K562 (cell line): ENCODE measurements at regions not wholly inside any gene's neighbourhood (a gene's known extent, or its start where the extent isn't known, plus 50 kb on each side); places are given as distances from the start of the nearest gene placed in this dataset.

Experiments used
- ATAC-seq: fragments of 200-7000 bp; cut with Tn5 transposase; 3 replicates; pipeline ENCODE4 v1.9.1; 2020; ENCODE audit warnings: moderate library complexity
- BruUV-seq: library from RNA; stranded (reverse); fragments of 400-500 nt; replicated peaks from 2 replicates; lab custom pipeline; 2021; lab: Mats Ljungman, UMichigan
- CTCF ChIA-PET: fragments of 300-600 bp; formaldehyde crosslinking; extraction: SDS; loops from one replicate; lab custom pipeline; 2021; ENCODE audit warnings: low intra/inter-chr PET ratio; lab: Yijun Ruan, JAX
- POLR2A ChIA-PET: fragments of 300-600, 350-650 bp; sonication (Branson Sonifier 250); formaldehyde crosslinking; extraction: SDS; loops from one replicate; lab custom pipeline; 2021; ENCODE audit warnings: antibody characterized with exemption, inconsistent platforms; lab: Yijun Ruan, JAX
- DNase-seq, 4 experiments: peaks; one replicate each; pipeline versions ENCODE4 v3.0.0 to v3.0.0-alpha.2; 2011 to 2018; ENCODE audit warnings: low spot score in 3 of 4, mixed read lengths in 3 of 4; ENCODE audit errors: extremely low read depth in 1 of 4
- FAIRE-seq: peaks from 2 replicates; lab custom pipeline; 2011; peaks lifted over from hg19 to GRCh38; lab: Jason Lieb, UNC
- H2AFZ ChIP-seq: 2 replicates; pipeline ENCODE4 v1.6.0; 2011; ENCODE audit warnings: low read depth, low read length, control low read depth, inconsistent platforms
- H3K27ac ChIP-seq: fragments of 200-600 bp; 3 replicates; pipeline ENCODE4 v1.8.0; 2011; ENCODE audit warnings: low read depth, mild to moderate bottlenecking, control low read depth, inconsistent platforms, low read length, moderate library complexity, mixed read lengths; ENCODE audit errors: extremely low read depth
- H3K27me3 ChIP-seq, 2 experiments: fragments of 300-600 bp in 1 of 2; 2 replicates in 1 of 2; 3 replicates in 1 of 2; pipeline versions ENCODE4 v1.6.0 to v1.8.0; 2011; ENCODE audit warnings: inconsistent platforms in 2 of 2, low read length in 2 of 2, mild to moderate bottlenecking in 1 of 2, mixed read lengths in 1 of 2, moderate library complexity in 1 of 2; ENCODE audit not compliant: control insufficient read depth in 2 of 2, insufficient read depth in 2 of 2
- H3K36me3 ChIP-seq: fragments of 300-600 bp; 3 replicates; pipeline ENCODE4 v1.8.0; 2011; ENCODE audit warnings: mild to moderate bottlenecking, low read length, inconsistent platforms; ENCODE audit not compliant: control insufficient read depth, insufficient read depth
- H3K4me1 ChIP-seq, 2 experiments: fragments of 200-600 bp in 1 of 2; replicated peaks in 1 of 2; 2 replicates in 1 of 2; 3 replicates in 1 of 2; pipeline versions ENCODE4 v1.5.1 to v1.8.0; 2011; ENCODE audit warnings: inconsistent platforms in 2 of 2, low read length in 2 of 2, mild to moderate bottlenecking in 1 of 2, mixed read lengths in 1 of 2, moderate library complexity in 1 of 2; ENCODE audit not compliant: control insufficient read depth in 2 of 2, insufficient read depth in 2 of 2
- H3K4me2 ChIP-seq: 2 replicates; pipeline ENCODE4 v1.6.1; 2011; ENCODE audit warnings: low read length, control low read depth, inconsistent platforms, mixed read lengths; ENCODE audit not compliant: insufficient read depth
- H3K4me3 ChIP-seq: fragments of 200-600 bp; sonication (generic), shearing (Covaris generic); 2 replicates; pipeline ENCODE4 v1.5.1; 2016; ENCODE audit warnings: control low read depth, inconsistent platforms
- H3K79me2 ChIP-seq: fragments of 200-600 bp; 3 replicates; pipeline ENCODE4 v1.8.0; 2011; ENCODE audit warnings: low read length, inconsistent platforms; ENCODE audit not compliant: control insufficient read depth, insufficient read depth
- H3K9ac ChIP-seq, 2 experiments: 2 replicates each; pipeline versions ENCODE4 v1.6.0 to v1.6.1; 2011; ENCODE audit warnings: low read depth in 2 of 2, low read length in 2 of 2, control low read depth in 1 of 2, inconsistent platforms in 1 of 2, mild to moderate bottlenecking in 1 of 2, mixed read lengths in 1 of 2; ENCODE audit not compliant: insufficient read depth in 1 of 2
- H3K9me1 ChIP-seq: one replicate; pipeline ENCODE4 v1.6.0; 2011; ENCODE audit warnings: inconsistent platforms, mild to moderate bottlenecking, low read length, moderate library complexity; ENCODE audit not compliant: control insufficient read depth, insufficient read depth
- H3K9me3 ChIP-seq: replicated peaks from 2 replicates; pipeline ENCODE4 v1.5.1; 2011; ENCODE audit warnings: low read depth, low read length, inconsistent platforms; ENCODE audit not compliant: control insufficient read depth, insufficient read depth
- H4K20me1 ChIP-seq: replicated peaks from 2 replicates; pipeline ENCODE4 v1.6.1; 2011; ENCODE audit warnings: low read length, inconsistent platforms, mixed read lengths; ENCODE audit not compliant: control insufficient read depth, insufficient read depth
- ASH1L ChIP-seq: fragments of 450-650 bp; IDR thresholded peaks from 2 replicates; pipeline ENCODE4 v1.6.1; 2018; ENCODE audit warnings: borderline replicate concordance, mild to moderate bottlenecking, low read depth; ENCODE audit not compliant: partially characterized antibody
- BRD4 ChIP-seq: fragments of 200-600 bp; sonication (generic); IDR thresholded peaks from 2 replicates; pipeline ENCODE4 v1.6.1; 2017; ENCODE audit warnings: inconsistent platforms
- CHD1 ChIP-seq: fragments of 200-600 bp; sonication (generic); IDR thresholded peaks from one replicate; pipeline ENCODE4 v1.6.1; 2012; ENCODE audit warnings: mild to moderate bottlenecking, moderate library complexity, low read length, inconsistent platforms
- EP300 ChIP-seq: IDR thresholded peaks from 2 replicates; pipeline ENCODE4 v1.6.1; 2012; ENCODE audit warnings: low read length, improper control_type of control experiment
- FUS ChIP-seq: fragments of 200-400 bp; formaldehyde crosslinking; optimal IDR thresholded peaks from 2 replicates; pipeline ENCODE3; 2017; ENCODE audit warnings: low read depth, low read length
- MECOM ChIP-seq: fragments of 250-450 bp; sonication (Bioruptor Pico); IDR thresholded peaks from 2 replicates; pipeline ENCODE4 v1.8.0; 2022; ENCODE audit warnings: inconsistent platforms
- MEF2A ChIP-seq: IDR thresholded peaks from 2 replicates; pipeline ENCODE4 v1.6.1; 2011; ENCODE audit warnings: low read depth, mild to moderate bottlenecking, low read length, moderate library complexity; ENCODE audit not compliant: control insufficient read depth
- PTBP1 ChIP-seq: fragments of 200-400 bp; formaldehyde crosslinking; IDR thresholded peaks from 2 replicates; pipeline ENCODE4 v1.6.1; 2017; ENCODE audit warnings: low read depth, low read length
- SIX5 ChIP-seq, 2 experiments: IDR thresholded peaks; 2 replicates each; pipeline ENCODE4 v1.6.1; 2011; ENCODE audit warnings: low read length in 2 of 2, borderline replicate concordance in 1 of 2, low read depth in 1 of 2, mild to moderate bottlenecking in 1 of 2, moderate library complexity in 1 of 2; ENCODE audit not compliant: insufficient read depth in 1 of 2
- SOX6 ChIP-seq: fragments of 450-650 bp; IDR thresholded peaks from 2 replicates; pipeline ENCODE4 v1.6.1; 2014; ENCODE audit warnings: mild to moderate bottlenecking
- ZNF408 ChIP-seq: fragments of 250-450 bp; sonication (Bioruptor Pico); IDR thresholded peaks from 2 replicates; pipeline ENCODE4 v1.4.0; 2020; ENCODE audit warnings: low read depth, mild to moderate bottlenecking, moderate library complexity
- ZNF445 ChIP-seq: fragments of 250-450 bp; sonication (Bioruptor Pico); IDR thresholded peaks from 2 replicates; pipeline ENCODE4 v1.4.0; 2020; ENCODE audit warnings: low read depth, mild to moderate bottlenecking, moderate library complexity
- WGBS: fragments of 100-300 bp; shearing (Covaris generic); methylation state at CpG from one replicate; pipeline ENCODE4 v1.1.6; 2016; ENCODE audit warnings: low coverage, mixed read lengths; ENCODE audit not compliant: insufficient coverage; ENCODE audit errors: missing lambda C conversion rate; 5-methylcytosine and 5-hydroxymethylcytosine counted together
- in situ Hi-C: fragments of 300-500 bp; cut with MboI; formaldehyde crosslinking; loops from 4 replicates; pipeline ENCODE4 v1.15.0; 2018; ENCODE audit warnings: inconsistent platforms, mixed read lengths
- intact Hi-C: fragments of 100-400 bp; cut with micrococcal nuclease; formaldehyde crosslinking; loops from 2 replicates; pipeline ENCODE4 v1.14.2; 2022
- TF ChIP-seq, protein P1 (sequence below): fragments of 450-650 bp; IDR thresholded peaks from 2 replicates; pipeline ENCODE4 v1.6.1; 2016; ENCODE audit warnings: antibody characterized with exemption
- TF ChIP-seq, protein P2 (sequence below): IDR thresholded peaks from 2 replicates; pipeline ENCODE4 v1.6.1; 2014; ENCODE audit warnings: antibody characterized with exemption
- TF ChIP-seq, protein P3 (sequence below): sonication (generic); formaldehyde crosslinking; IDR thresholded peaks from 2 replicates; pipeline ENCODE4 v1.8.0; 2022; ENCODE audit warnings: mild to moderate bottlenecking, missing genetic modification reagents, borderline replicate concordance

DNA sequence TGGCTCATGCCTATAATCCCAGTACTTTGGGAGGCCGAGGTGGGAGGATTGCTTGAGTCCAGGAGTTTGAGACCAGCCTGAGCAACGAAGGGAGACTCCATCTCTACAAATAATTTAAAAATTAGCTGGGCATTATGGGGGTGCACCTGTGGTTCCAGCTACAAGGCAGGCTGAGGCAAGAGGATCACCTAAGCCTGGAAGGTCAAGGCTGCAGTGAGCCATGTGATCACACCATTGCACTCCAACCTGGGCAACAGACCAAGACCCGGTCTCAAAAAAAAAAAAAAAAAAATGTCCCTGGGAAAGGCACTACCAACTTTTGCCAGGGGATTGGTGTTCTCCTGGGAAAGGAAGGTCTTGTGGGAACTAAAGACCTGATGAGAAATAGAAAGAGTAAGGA, 134.2 kb upstream of the AUTS2 start:
- ChIA-PET CTCF (no interaction called here), POLR2A (no interaction called here)
- H3K36me3 ChIP-seq = no peaks in the 10 kb centered on the region
- no peaks in the 10 kb centered on the region for H3K27me3 ChIP-seq
- TF ChIP-seq ZNF445 (CRISPR knock-in tag) = no peak
- TF ChIP-seq, protein P1, sequence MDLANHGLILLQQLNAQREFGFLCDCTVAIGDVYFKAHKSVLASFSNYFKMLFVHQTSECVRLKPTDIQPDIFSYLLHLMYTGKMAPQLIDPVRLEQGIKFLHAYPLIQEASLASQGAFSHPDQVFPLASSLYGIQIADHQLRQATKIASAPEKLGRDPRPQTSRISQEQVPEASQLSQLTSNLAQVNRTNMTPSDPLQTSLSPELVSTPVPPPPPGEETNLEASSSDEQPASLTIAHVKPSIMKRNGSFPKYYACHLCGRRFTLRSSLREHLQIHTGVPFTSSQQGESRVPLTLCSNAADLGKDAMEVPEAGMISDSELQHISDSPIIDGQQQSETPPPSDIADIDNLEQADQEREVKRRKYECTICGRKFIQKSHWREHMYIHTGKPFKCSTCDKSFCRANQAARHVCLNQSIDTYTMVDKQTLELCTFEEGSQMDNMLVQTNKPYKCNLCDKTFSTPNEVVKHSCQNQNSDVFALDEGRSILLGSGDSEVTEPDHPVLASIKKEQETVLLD = no peak
- TF ChIP-seq PTBP1 = no peak
- no peak for TF ChIP-seq SOX6
- no peak for TF ChIP-seq MECOM (CRISPR knock-in tag)
- no peak for TF ChIP-seq ASH1L
- no peak for TF ChIP-seq CHD1
- TF ChIP-seq, protein P2, sequence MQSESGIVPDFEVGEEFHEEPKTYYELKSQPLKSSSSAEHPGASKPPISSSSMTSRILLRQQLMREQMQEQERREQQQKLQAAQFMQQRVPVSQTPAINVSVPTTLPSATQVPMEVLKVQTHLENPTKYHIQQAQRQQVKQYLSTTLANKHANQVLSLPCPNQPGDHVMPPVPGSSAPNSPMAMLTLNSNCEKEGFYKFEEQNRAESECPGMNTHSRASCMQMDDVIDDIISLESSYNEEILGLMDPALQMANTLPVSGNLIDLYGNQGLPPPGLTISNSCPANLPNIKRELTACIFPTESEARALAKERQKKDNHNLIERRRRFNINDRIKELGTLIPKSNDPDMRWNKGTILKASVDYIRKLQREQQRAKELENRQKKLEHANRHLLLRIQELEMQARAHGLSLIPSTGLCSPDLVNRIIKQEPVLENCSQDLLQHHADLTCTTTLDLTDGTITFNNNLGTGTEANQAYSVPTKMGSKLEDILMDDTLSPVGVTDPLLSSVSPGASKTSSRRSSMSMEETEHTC = no peak
- no peak for TF ChIP-seq SIX5 (IDR thresholded peaks at IDR 0.05; ENCODE audit: borderline replicate concordance in 1 of 2, insufficient read depth in 1 of 2, low read depth in 1 of 2, low read length in 2 of 2)
- no peak for TF ChIP-seq FUS
- TF ChIP-seq ZNF408 (CRISPR knock-in tag) = no peak
- no peak for TF ChIP-seq MEF2A
- TF ChIP-seq BRD4 = no peak
- TF ChIP-seq, protein P3, sequence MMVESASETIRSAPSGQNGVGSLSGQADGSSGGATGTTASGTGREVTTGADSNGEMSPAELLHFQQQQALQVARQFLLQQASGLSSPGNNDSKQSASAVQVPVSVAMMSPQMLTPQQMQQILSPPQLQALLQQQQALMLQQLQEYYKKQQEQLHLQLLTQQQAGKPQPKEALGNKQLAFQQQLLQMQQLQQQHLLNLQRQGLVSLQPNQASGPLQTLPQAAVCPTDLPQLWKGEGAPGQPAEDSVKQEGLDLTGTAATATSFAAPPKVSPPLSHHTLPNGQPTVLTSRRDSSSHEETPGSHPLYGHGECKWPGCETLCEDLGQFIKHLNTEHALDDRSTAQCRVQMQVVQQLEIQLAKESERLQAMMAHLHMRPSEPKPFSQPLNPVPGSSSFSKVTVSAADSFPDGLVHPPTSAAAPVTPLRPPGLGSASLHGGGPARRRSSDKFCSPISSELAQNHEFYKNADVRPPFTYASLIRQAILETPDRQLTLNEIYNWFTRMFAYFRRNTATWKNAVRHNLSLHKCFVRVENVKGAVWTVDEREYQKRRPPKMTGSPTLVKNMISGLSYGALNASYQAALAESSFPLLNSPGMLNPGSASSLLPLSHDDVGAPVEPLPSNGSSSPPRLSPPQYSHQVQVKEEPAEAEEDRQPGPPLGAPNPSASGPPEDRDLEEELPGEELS = no peak
- TF ChIP-seq EP300 = no peak
- no peaks in the 10 kb centered on the region for H3K4me1 ChIP-seq
- H3K4me2 ChIP-seq = no peak overlapping the region
- H3K4me3 ChIP-seq = no peak overlapping the region
- H3K9me3 ChIP-seq = no peaks in the 10 kb centered on the region
- ATAC-seq (no peak), DNase-seq (no peak), FAIRE-seq (no peak)
- H4K20me1 ChIP-seq = no peaks in the 10 kb centered on the region
- no TSS peak for BruUV-seq
- no peak overlapping the region for H3K9ac ChIP-seq
- H3K79me2 ChIP-seq = no peaks in the 10 kb centered on the region
- no peak overlapping the region for H3K27ac ChIP-seq
- H2AFZ ChIP-seq = no peak overlapping the region
- H3K9me1 ChIP-seq = no peaks in the 10 kb centered on the region
- 0% methylated on average over 3 of the region's 3 CpGs for WGBS
- intact Hi-C loops (no loop called here), in situ Hi-C loops (no loop called here)
